ENCODE measurements at regions not wholly inside any gene's neighbourhood (a gene's known extent, or its start where the extent isn't known, plus 50 kb on each side); places are given as distances from the start of the nearest gene placed in this dataset.

GRCh38 chr6:44537306-44538049 is 150.0 kb downstream of the CDC5L start:
- in situ Hi-C loops (cut with HindIII; ENCODE audit: low sequenced_read_pairs), result no loop called here
- H3K4me3 ChIP-seq (ENCODE audit: low read depth, low read length), result no peak overlapping the region
- TF ChIP-seq CTCF (IDR thresholded peaks at IDR 0.05; ENCODE audit: low read depth, low read length, missing control alignments), result no peak
- DNase-seq (ENCODE audit: low read depth), result no peak

GRCh38 chr6:44538131-44538806 is 150.8 kb downstream of the CDC5L start:
- TF ChIP-seq CTCF (IDR thresholded peaks at IDR 0.05; ENCODE audit: low read depth, low read length, missing control alignments), result no peak
- in situ Hi-C loops (cut with HindIII; ENCODE audit: low sequenced_read_pairs), result no loop called here
- no peak for DNase-seq (ENCODE audit: low read depth)
- H3K4me3 ChIP-seq (ENCODE audit: low read depth, low read length), result no peak overlapping the region

- no peak for DNase-seq (ENCODE audit: low read depth)
- in situ Hi-C loops (cut with HindIII; ENCODE audit: low sequenced_read_pairs), result no loop called here
- no peak for TF ChIP-seq CTCF (IDR thresholded peaks at IDR 0.05; ENCODE audit: low read depth, low read length, missing control alignments)
- H3K4me3 ChIP-seq (ENCODE audit: low read depth, low read length), result no peak overlapping the region
Measured at GRCh38 chr6:44538807-44539201, 151.3 kb downstream of the CDC5L start.

GRCh38 chr6:44539701-44540355 is 152.3 kb downstream of the CDC5L start:
- no peak for TF ChIP-seq CTCF (IDR thresholded peaks at IDR 0.05; ENCODE audit: low read depth, low read length, missing control alignments)
- DNase-seq (ENCODE audit: low read depth), result no peak
- in situ Hi-C loops (cut with HindIII; ENCODE audit: low sequenced_read_pairs), result no loop called here
- no peak overlapping the region for H3K4me3 ChIP-seq (ENCODE audit: low read depth, low read length)

- TF ChIP-seq CTCF (IDR thresholded peaks at IDR 0.05; ENCODE audit: low read depth, low read length, missing control alignments), result no peak
- DNase-seq (ENCODE audit: low read depth), result no peak
- H3K4me3 ChIP-seq (ENCODE audit: low read depth, low read length), result no peak overlapping the region
- in situ Hi-C loops (cut with HindIII; ENCODE audit: low sequenced_read_pairs), result no loop called here
Measured at GRCh38 chr6:44540881-44541280, 153.4 kb downstream of the CDC5L start.

GRCh38 chr6:44542401-44543116 is 155.1 kb downstream of the CDC5L start:
- H3K4me3 ChIP-seq (ENCODE audit: low read depth, low read length), result peak overlapping the region; percentile 2
- no peak for TF ChIP-seq CTCF (IDR thresholded peaks at IDR 0.05; ENCODE audit: low read depth, low read length, missing control alignments)
- in situ Hi-C loops (cut with HindIII; ENCODE audit: low sequenced_read_pairs), result no loop called here
- peak; percentile 67 for DNase-seq (ENCODE audit: low read depth)
